Prostate gland (tissue), 2 donors: ENCODE measurements at regions not wholly inside any gene's neighbourhood (a gene's known extent, or its start where the extent isn't known, plus 50 kb on each side); places are given as distances from the start of the nearest gene placed in this dataset.

Experiments
- DNase-seq: peaks from one replicate; pipeline ENCODE4 v3.0.0-alpha.2; 2019; ENCODE audit warnings: low spot score
- H3K27ac ChIP-seq, 2 donors: fragments of 200-600 bp; sonication (generic); 2 replicates each; pipeline ENCODE4 v1.5.1; 2017 to 2019
- H3K27me3 ChIP-seq: fragments of 200-600 bp; sonication (generic); replicated peaks from 2 replicates; pipeline ENCODE4 v1.5.1; 2019; ENCODE audit not compliant: insufficient read depth
- H3K36me3 ChIP-seq, 2 donors: fragments of 200-600 bp; sonication (generic); 1 replicate in 1 of 2; 2 replicates in 1 of 2; pipeline versions ENCODE4 v1.5.1 to v1.8.1; 2017 to 2019
- H3K4me1 ChIP-seq: fragments of 200-600 bp; sonication (generic); replicated peaks from 2 replicates; pipeline ENCODE4 v1.5.1; 2019
- H3K4me3 ChIP-seq, 2 donors: fragments of 200-600 bp; sonication (generic); 2 replicates each; pipeline ENCODE4 v1.5.1; 2017 to 2019
- H3K9me3 ChIP-seq: fragments of 200-600 bp; sonication (generic); 2 replicates; pipeline ENCODE4 v1.5.1; 2017
- CTCF ChIP-seq, 4 experiments: fragments of 200-600 bp in 2 of 4; fragments of 450-650 bp in 2 of 4; sonication (generic) in 2 of 4; IDR thresholded peaks; 1 replicate in 3 of 4; 2 replicates in 1 of 4; pipeline ENCODE4 v1.5.1; 2016 to 2019; ENCODE audit warnings: antibody characterized with exemption in 4 of 4, mild to moderate bottlenecking in 2 of 4, moderate library complexity in 2 of 4
- POLR2A ChIP-seq: fragments of 450-650 bp; IDR thresholded peaks from one replicate; pipeline ENCODE4 v1.6.1; 2016; ENCODE audit warnings: antibody characterized with exemption, mild to moderate bottlenecking
- POLR2AphosphoS5 ChIP-seq: sonication (generic); formaldehyde crosslinking; IDR thresholded peaks from one replicate; pipeline ENCODE4 v1.6.1; 2017; ENCODE audit warnings: antibody characterized with exemption
- WGBS: methylation state at CpG from one replicate; pipeline ENCODE4 v1.1.5; 2018; 5-methylcytosine and 5-hydroxymethylcytosine counted together
- intact Hi-C: fragments of 100-400 bp; cut with DNase I; formaldehyde crosslinking; loops from one replicate; pipeline ENCODE4 v1.14.2; 2022

GRCh38 chr1:60891765-60892164, 190.6 kb upstream of the NFIA start:
- TF ChIP-seq CTCF (IDR thresholded peaks at IDR 0.05) (no peak), POLR2AphosphoS5 (no peak), POLR2A (no peak)

GRCh38 chr1:60891281-60891680, 191.1 kb upstream of the NFIA start:
- DNase-seq: no peak
- no peak overlapping the region for H3K4me3 ChIP-seq
- no peak overlapping the region for H3K27ac ChIP-seq
- TF ChIP-seq POLR2A (no peak), CTCF (IDR thresholded peaks at IDR 0.05) (no peak), POLR2AphosphoS5 (no peak)
- H3K36me3 ChIP-seq: no peaks in the 10 kb centered on the region
- H3K27me3 ChIP-seq: no peaks in the 10 kb centered on the region
- intact Hi-C loops: no loop called here
- no peaks in the 10 kb centered on the region for H3K4me1 ChIP-seq
- H3K9me3 ChIP-seq: no peaks in the 10 kb centered on the region
- WGBS: 90% methylated on average over 6 of the region's 6 CpGs

More at GRCh38 chr1:60891765-60892164, 190.6 kb upstream of the NFIA start:
- no peak for DNase-seq
- 81% methylated on average over 3 of the region's 3 CpGs for whole genome bisulfite sequencing
- Histone ChIP-seq H3K9me3 (no peaks in the 10 kb centered on the region), H3K27me3 (no peaks in the 10 kb centered on the region), H3K36me3 (no peaks in the 10 kb centered on the region), H3K27ac (no peak overlapping the region), H3K4me1 (no peaks in the 10 kb centered on the region), H3K4me3 (no peak overlapping the region)
- intact Hi-C loops: no loop called here

GRCh38 chr1:60890664-60891063, 191.7 kb upstream of the NFIA start:
- intact Hi-C loops: no loop called here
- no peak overlapping the region for H3K4me3 ChIP-seq
- H3K9me3 ChIP-seq: no peaks in the 10 kb centered on the region
- H3K27ac ChIP-seq: no peak overlapping the region
- TF ChIP-seq POLR2AphosphoS5 (no peak), POLR2A (no peak), CTCF (IDR thresholded peaks at IDR 0.05) (no peak)
- no peaks in the 10 kb centered on the region for H3K27me3 ChIP-seq
- DNase-seq: no peak
- no peaks in the 10 kb centered on the region for H3K4me1 ChIP-seq
- H3K36me3 ChIP-seq: no peaks in the 10 kb centered on the region

GRCh38 chr1:60889709-60890108, 192.7 kb upstream of the NFIA start:
- DNase-seq: no peak
- intact Hi-C loops: no loop called here
- no peak for TF ChIP-seq CTCF (IDR thresholded peaks at IDR 0.05)
- no peak for TF ChIP-seq POLR2A
- TF ChIP-seq POLR2AphosphoS5: no peak
- Histone ChIP-seq H3K27ac (no peak overlapping the region), H3K27me3 (no peaks in the 10 kb centered on the region), H3K4me1 (no peaks in the 10 kb centered on the region), H3K4me3 (no peak overlapping the region), H3K9me3 (no peaks in the 10 kb centered on the region), H3K36me3 (no peaks in the 10 kb centered on the region)
- WGBS: 95% methylated on average over 2 of the region's 2 CpGs

- Histone ChIP-seq H3K4me1 (no peaks in the 10 kb centered on the region), H3K9me3 (no peaks in the 10 kb centered on the region), H3K27ac (no peak overlapping the region), H3K4me3 (no peak overlapping the region), H3K36me3 (no peaks in the 10 kb centered on the region), H3K27me3 (no peaks in the 10 kb centered on the region)
- no peak for DNase-seq
- 93% methylated on average over 3 of the region's 3 CpGs for WGBS
- intact Hi-C loops: no loop called here
- TF ChIP-seq POLR2A (no peak), POLR2AphosphoS5 (no peak), CTCF (IDR thresholded peaks at IDR 0.05) (no peak)
Observed at GRCh38 chr1:60888126-60888525, 194.2 kb upstream of the NFIA start.
